DMS53 (cell line): ENCODE measurements at regions not wholly inside any gene's neighbourhood (a gene's known extent, or its start where the extent isn't known, plus 50 kb on each side); places are given as distances from the start of the nearest gene placed in this dataset.

Experiments used
- DNase-seq: peaks from one replicate; lab custom pipeline; 2025; lab: John Stamatoyannopoulos, UW

- no peak for DNase-seq
Measured at GRCh38 chr13:29654843-29655547, 59.5 kb upstream of the SLC7A1 start.

GRCh38 chr13:29654384-29654783 lies 58.9 kb upstream of the SLC7A1 start:
- no peak for DNase-seq

DNA sequence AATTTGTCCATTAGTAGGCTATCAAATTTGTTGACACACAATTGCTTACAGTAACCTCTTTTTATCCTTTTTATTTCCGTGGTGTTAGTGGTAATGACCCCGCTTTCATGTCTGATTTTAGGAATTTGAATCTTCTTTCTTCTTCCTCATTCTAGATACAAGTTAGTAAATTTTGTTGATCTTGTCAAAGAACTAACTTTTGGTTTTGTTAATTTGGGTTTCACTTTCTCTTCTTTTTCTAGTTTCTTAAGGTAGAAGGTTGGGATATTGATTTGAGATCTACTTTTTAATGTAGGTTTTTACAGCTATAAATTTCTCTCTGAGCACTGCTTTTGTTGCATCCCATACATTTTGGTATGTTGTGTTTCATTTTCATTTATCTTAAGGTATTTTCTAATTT lies 53.3 kb upstream of the SLC7A1 start:
- no peak for DNase-seq
